PC-9 (cell line): ENCODE measurements at regions not wholly inside any gene's neighbourhood (a gene's known extent, or its start where the extent isn't known, plus 50 kb on each side); places are given as distances from the start of the nearest gene placed in this dataset.

Experiments used
- BruUV-seq: library from RNA; stranded (reverse); fragments of 400-500 nt; replicated peaks from 2 replicates; lab custom pipeline; 2021; lab: Mats Ljungman, UMichigan
- CTCF ChIA-PET: fragments of 300-600 bp; sonication (Branson Sonifier 250); formaldehyde crosslinking; loops from one replicate; lab custom pipeline; 2022; ENCODE audit warnings: antibody characterized with exemption; lab: Charles Lee
- POLR2A ChIA-PET: fragments of 300-600 bp; sonication (Branson Sonifier 250); formaldehyde crosslinking; loops from one replicate; lab custom pipeline; 2022; ENCODE audit warnings: antibody characterized with exemption; ENCODE audit not compliant: unreplicated experiment; lab: Charles Lee
- DNase-seq, 2 experiments: peaks; one replicate each; pipeline versions ENCODE4 v3.0.0 to v3.0.0-alpha.2; 2015 to 2022; ENCODE audit warnings: mixed read lengths in 1 of 2
- H2AFZ ChIP-seq: fragments of 200-600 bp; sonication (generic); 2 replicates; pipeline ENCODE4 v1.8.1; 2017; ENCODE audit warnings: antibody characterized with exemption
- H3F3A ChIP-seq: fragments of 200-600 bp; sonication (generic); 2 replicates; pipeline ENCODE4 v1.8.1; 2017; ENCODE audit warnings: antibody characterized with exemption, mild to moderate bottlenecking, low read depth; ENCODE audit not compliant: insufficient read depth
- H3K27ac ChIP-seq: fragments of 200-600 bp; sonication (generic); 2 replicates; pipeline ENCODE4 v1.6.1; 2016; ENCODE audit warnings: mixed run types
- H3K27me3 ChIP-seq: fragments of 200-600 bp; sonication (generic); 2 replicates; pipeline ENCODE4 v1.6.1; 2016; ENCODE audit warnings: low read depth, mixed run types; ENCODE audit not compliant: insufficient read depth
- H3K36me3 ChIP-seq: fragments of 200-600 bp; sonication (generic); 2 replicates; pipeline ENCODE4 v1.6.1; 2016; ENCODE audit warnings: low read depth, mixed run types
- H3K4me1 ChIP-seq: fragments of 200-600 bp; sonication (generic); replicated peaks from 2 replicates; pipeline ENCODE4 v1.6.1; 2016; ENCODE audit warnings: mixed run types; ENCODE audit not compliant: insufficient read depth
- H3K4me2 ChIP-seq: fragments of 200-600 bp; sonication (generic); 2 replicates; pipeline ENCODE4 v1.6.1; 2017; ENCODE audit warnings: mixed run types
- H3K4me3 ChIP-seq: fragments of 200-600 bp; sonication (generic); 2 replicates; pipeline ENCODE4 v1.6.1; 2016; ENCODE audit warnings: mixed run types
- H3K79me2 ChIP-seq: fragments of 200-600 bp; sonication (generic); 2 replicates; pipeline ENCODE4 v1.6.1; 2017; ENCODE audit warnings: low read depth, mixed run types
- H3K9me2 ChIP-seq: fragments of 200-600 bp; sonication (generic); 2 replicates; pipeline ENCODE4 v1.8.1; 2017; ENCODE audit warnings: mild to moderate bottlenecking; ENCODE audit not compliant: insufficient read depth
- H3K9me3 ChIP-seq: fragments of 200-600 bp; sonication (generic); 2 replicates; pipeline ENCODE4 v1.8.1; 2016; ENCODE audit warnings: low read depth; ENCODE audit not compliant: insufficient read depth
- H4K20me1 ChIP-seq: fragments of 200-600 bp; sonication (generic); 2 replicates; pipeline ENCODE4 v1.8.1; 2017; ENCODE audit not compliant: insufficient read depth
- CTCF ChIP-seq: fragments of 200-600 bp; sonication (generic); conservative IDR thresholded peaks from 2 replicates; pipeline ENCODE4 v1.6.1; 2017; ENCODE audit warnings: mixed run types, antibody characterized with exemption, mild to moderate bottlenecking, moderate library complexity
- EZH2 ChIP-seq: fragments of 200-600 bp; sonication (generic); IDR thresholded peaks from 2 replicates; pipeline ENCODE4 v1.8.0; 2017; ENCODE audit warnings: antibody characterized with exemption, low read depth
- intact Hi-C: fragments of 100-400 bp; cut with micrococcal nuclease; formaldehyde crosslinking; loops from one replicate; pipeline ENCODE4 v1.10.0; 2022; ENCODE audit not compliant: unreplicated experiment

GRCh38 chr21:18970416-18970815, 566.8 kb upstream of the TMPRSS15 start:
- DNase-seq = no peak
- ChIA-PET POLR2A (no interaction called here), CTCF (no interaction called here)
- TF ChIP-seq EZH2 (no peak), CTCF (no peak)
- no peak overlapping the region for H2AFZ ChIP-seq
- no TSS peak for BruUV-seq
- H3K9me2 ChIP-seq = no peaks in the 10 kb centered on the region; the same call in 1 of the 2 replicates
- H3K4me1 ChIP-seq = no peaks in the 10 kb centered on the region
- H3K9me3 ChIP-seq = no peaks in the 10 kb centered on the region
- H3K4me2 ChIP-seq = no peak overlapping the region
- intact Hi-C loops = no loop called here
- H4K20me1 ChIP-seq = no peaks in the 10 kb centered on the region
- no peak overlapping the region for H3K4me3 ChIP-seq
- H3K27me3 ChIP-seq = no peaks in the 10 kb centered on the region
- no peaks in the 10 kb centered on the region for H3K79me2 ChIP-seq
- H3K27ac ChIP-seq = no peak overlapping the region
- H3F3A ChIP-seq = no peaks in the 10 kb centered on the region
- no peaks in the 10 kb centered on the region for H3K36me3 ChIP-seq

- Histone ChIP-seq H3F3A (no peaks in the 10 kb centered on the region), H3K4me1 (no peaks in the 10 kb centered on the region), H3K27me3 (no peaks in the 10 kb centered on the region), H3K4me3 (no peak overlapping the region), H3K27ac (no peak overlapping the region), H2AFZ (no peak overlapping the region), H3K4me2 (no peak overlapping the region), H4K20me1 (no peaks in the 10 kb centered on the region), H3K9me3 (no peaks in the 10 kb centered on the region), H3K36me3 (no peaks in the 10 kb centered on the region), H3K79me2 (no peaks in the 10 kb centered on the region), H3K9me2 (no peaks in the 10 kb centered on the region; the same call in 1 of the 2 replicates)
- BruUV-seq = no TSS peak
- DNase-seq = no peak
- intact Hi-C loops = no loop called here
- ChIA-PET CTCF (no interaction called here), POLR2A (no interaction called here)
- TF ChIP-seq EZH2 (no peak), CTCF (no peak)
Observed at GRCh38 chr21:18970941-18971340, 567.4 kb upstream of the TMPRSS15 start.

- H3K9me3 ChIP-seq = no peaks in the 10 kb centered on the region
- H4K20me1 ChIP-seq = no peaks in the 10 kb centered on the region
- intact Hi-C loops = no loop called here
- no peak overlapping the region for H3K4me2 ChIP-seq
- BruUV-seq = no TSS peak
- CTCF ChIA-PET = no interaction called here
- no peaks in the 10 kb centered on the region for H3K36me3 ChIP-seq
- DNase-seq = no peak
- no peaks in the 10 kb centered on the region for H3F3A ChIP-seq
- no peaks in the 10 kb centered on the region for H3K79me2 ChIP-seq
- no peak overlapping the region for H2AFZ ChIP-seq
- POLR2A ChIA-PET = no interaction called here
- no peaks in the 10 kb centered on the region for H3K4me1 ChIP-seq
- H3K9me2 ChIP-seq = no peaks in the 10 kb centered on the region
- no peak overlapping the region for H3K27ac ChIP-seq
- H3K27me3 ChIP-seq = no peaks in the 10 kb centered on the region
- TF ChIP-seq CTCF = no peak
- TF ChIP-seq EZH2 = no peak
- H3K4me3 ChIP-seq = no peak overlapping the region
Observed at GRCh38 chr21:18985584-18985983, 582.0 kb upstream of the TMPRSS15 start.
